Iris pigment epithelial cell (primary cell): ENCODE measurements at regions not wholly inside any gene's neighbourhood (a gene's known extent, or its start where the extent isn't known, plus 50 kb on each side); places are given as distances from the start of the nearest gene placed in this dataset.

Experiments used
- DNase-seq: peaks from one replicate; pipeline ENCODE4 v3.0.0-alpha.2; 2011; ENCODE audit warnings: low read depth

DNA sequence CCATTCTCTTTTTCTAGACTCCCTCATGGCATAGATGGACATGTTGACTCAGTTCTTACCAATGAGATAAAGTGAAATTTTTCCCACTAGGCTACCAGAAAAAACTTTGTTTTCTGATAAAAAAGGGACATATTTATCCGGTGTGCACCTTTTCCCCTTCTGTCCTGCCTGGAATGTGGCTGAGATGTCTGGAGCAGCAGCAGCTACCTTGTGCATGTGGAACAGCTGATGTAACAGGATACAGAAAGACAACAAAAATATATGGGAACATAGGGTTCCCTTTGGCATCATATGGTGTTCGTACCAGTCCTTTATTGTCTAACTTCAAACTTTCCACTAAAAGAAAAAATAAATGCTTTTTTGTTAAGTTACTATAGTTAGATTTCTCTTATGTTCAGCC lies 460.2 kb upstream of the HS6ST1 start:
- DNase-seq: no peak

DNA sequence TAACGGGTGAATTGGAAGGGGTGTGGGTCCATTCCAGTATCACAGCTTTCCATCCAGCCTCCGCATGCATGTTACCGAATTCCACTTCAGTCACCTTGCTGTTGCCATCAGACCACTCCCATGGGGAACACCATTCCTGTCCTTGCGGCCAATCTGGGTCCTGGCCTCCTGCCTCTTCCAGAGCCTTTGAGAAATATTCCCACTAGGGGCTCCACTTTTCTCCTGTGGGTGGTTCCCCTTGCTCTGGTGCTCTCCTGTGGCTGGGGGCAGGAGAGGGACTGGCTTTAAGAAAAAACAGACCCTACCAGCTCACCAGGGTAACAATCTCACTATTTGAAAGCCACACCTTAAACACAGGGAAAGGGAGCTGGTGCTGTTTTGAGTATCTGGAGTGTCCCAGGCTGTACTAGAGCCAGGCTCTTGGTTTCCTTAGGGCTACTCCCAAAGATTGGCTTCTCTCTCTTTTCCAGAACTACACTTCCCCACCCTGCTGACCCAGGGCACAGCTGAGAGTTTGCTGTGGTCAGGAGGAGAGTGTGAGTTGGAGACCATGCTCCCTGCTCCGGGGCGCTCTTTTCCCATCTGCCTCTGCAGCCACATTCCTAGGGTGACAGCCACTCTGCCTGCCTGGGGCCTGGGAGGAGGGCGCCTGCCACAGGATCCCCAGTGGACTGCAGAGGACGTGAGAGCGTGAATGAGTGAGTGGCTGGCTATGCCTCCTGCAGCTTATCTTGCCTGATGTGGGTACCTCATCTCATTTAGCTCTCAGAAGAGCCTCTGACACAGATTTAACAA lies 460.8 kb upstream of the HS6ST1 start:
- no peak for DNase-seq

DNA sequence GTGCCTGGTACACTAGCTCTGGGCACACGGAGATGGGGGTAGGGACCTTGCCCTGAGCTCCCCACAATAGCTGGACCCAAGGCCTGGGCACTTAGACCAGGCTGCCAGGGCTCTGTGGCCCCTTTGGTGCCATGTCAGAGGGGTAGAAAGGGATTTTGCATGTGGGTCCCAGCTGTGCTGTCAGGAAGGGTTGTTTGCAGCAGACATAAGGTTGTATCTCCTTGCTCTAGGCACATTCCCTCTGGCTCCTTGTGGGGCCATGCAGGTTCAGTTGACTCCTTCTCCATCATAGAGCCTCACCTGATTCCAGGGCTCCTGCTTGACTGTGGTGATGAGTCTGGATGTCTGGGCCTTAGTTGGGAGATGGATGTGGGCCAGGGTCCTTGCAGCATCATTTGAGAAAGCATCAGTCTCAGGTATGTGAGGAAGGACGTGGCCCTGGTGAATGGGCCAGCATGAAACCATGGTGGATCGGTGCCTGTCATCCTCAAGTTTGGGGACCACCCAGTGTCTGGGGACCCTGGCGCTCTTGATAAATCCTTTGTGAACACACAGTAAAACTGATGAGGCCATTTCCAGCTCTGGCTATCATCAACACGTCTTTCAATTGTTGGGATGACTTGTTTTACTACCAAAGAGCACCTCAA lies 461.9 kb upstream of the HS6ST1 start:
- no peak for DNase-seq

DNA sequence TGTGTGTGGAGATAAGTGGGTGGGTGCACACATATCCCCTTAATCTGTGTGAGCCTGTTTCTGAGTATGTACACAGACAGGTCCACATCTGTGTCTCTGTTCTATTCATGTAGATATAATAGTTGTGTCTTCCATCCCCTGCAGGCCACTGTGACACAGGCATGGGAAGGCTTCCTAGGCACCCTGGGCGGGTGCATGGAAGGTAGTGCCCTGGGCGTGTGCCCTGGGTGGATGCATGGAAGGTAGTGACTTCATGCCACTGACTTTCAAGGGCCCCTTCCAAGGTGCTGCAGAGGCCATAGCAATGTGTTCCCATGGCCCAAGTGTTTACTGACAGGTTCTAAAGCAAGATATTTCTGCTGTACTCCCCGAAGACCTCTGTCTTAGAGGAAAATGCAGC lies 462.5 kb upstream of the HS6ST1 start:
- DNase-seq: no peak

DNA sequence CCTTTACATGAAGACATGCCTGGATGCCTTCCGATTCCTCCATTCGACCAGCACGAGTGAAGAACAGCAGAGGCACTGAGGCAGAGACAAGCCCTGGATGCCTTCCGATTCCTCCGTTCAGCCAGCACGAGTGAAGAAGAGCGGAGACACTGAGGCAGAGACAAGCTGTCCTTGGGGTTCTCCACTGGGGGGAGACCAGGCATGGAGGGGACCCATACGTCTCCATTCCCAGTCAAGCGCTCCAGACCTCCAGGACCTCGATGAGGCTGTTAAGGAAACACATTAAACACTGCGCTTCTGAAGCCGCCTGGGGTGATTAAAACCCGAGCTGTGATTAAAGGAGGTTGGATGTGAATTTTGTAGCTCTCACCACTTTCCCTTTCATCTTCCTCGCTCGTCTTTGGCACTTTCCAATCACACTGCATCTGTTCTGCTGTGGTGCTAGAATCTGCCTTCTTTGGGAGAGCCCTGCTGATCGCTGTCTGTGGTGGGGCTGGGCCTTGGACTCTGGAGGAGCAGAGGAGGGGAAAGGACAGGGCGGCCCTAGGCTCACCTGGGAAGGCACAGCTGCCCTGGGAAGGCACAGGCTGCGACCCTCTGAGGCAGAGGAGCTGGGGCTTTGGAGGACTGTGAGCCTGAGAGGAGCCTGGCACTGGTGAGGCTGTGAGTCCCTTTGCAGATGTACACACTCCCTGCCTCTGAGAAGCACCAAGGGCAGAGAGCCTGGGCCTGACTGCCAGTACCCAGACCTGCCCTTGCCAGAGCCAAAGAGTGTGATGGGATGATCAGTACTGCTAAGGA lies 463.1 kb upstream of the HS6ST1 start:
- no peak for DNase-seq

DNA sequence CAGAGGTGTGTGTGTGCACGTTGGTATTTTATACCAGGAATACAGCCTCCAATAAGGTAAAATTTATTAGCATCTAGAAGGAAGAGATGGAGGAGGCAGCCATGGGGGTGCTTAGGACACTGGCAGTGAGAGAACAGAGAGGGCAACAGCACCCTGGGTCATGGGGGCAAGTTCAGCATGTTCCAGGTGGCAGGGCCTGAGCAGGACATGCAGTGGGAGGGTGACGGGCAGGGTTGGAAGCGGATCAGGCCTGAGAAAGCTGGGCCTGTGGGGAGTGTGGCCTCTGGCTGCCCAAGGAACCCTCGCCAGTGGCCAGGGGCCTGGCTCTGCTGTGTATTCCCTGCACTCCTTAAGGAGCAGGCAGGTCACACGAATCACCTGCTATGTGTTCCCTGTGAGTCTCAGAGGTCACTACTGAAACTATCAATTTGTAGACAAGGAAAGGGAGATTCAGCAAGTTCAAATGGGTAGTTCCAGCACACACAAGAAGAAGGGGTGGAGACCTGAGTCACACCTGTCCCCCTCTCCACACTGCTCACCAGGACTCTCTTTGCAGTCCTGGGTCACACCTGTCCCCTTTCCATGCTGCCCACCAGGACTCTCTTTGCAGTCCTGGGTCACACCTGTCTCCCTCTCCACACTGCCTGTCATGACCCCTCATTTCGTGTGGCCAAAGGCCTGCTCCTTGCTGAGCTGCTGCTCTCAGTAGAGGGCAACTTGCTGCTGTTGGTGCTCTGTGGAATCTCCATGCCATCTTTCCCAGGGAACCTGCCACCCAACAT lies 463.9 kb upstream of the HS6ST1 start:
- DNase-seq: no peak

DNA sequence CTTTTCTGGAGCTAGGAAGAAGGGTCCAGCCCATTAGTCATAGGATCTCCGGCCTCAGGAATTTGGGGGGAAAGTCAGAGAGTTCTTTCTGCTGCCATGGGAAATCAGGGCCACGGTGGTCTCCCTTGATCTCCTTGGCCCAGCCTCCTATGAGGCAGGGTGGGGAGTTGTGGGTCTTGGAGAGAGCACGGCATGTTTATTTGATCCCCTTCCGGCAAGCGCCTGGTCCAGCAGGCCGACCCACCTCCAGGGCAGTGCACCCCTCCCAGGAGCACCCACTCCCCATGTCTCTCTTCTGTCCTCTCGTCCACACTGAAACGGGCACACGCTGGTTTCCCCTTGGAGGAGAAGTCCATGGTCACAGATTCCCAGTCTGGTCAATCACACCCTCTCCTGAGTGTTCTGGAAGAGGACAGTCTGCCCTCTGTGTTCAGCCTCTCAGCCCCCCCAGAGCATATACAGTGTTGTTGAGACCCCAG lies 464.6 kb upstream of the HS6ST1 start:
- no peak for DNase-seq

DNA sequence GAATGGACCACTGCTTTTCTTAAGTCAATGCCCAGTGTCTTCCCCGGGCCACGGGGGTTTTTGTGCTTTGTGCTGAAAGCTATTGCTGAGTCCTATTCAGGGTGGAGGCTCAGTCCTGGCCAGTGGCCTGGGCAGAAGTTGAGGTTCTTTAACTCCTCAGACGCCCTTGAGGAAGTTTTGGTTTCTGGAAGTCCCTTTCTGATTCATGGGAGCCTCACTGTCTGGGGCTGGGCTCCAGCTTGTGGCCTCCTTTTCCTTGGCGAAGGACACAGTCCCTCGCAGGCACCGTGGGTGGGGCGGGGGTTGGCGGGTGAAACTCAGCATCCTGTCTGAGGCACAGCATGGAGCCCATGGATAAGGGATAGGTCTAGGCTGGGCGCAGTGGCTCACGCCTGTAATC lies 465.2 kb upstream of the HS6ST1 start:
- no peak for DNase-seq

DNA sequence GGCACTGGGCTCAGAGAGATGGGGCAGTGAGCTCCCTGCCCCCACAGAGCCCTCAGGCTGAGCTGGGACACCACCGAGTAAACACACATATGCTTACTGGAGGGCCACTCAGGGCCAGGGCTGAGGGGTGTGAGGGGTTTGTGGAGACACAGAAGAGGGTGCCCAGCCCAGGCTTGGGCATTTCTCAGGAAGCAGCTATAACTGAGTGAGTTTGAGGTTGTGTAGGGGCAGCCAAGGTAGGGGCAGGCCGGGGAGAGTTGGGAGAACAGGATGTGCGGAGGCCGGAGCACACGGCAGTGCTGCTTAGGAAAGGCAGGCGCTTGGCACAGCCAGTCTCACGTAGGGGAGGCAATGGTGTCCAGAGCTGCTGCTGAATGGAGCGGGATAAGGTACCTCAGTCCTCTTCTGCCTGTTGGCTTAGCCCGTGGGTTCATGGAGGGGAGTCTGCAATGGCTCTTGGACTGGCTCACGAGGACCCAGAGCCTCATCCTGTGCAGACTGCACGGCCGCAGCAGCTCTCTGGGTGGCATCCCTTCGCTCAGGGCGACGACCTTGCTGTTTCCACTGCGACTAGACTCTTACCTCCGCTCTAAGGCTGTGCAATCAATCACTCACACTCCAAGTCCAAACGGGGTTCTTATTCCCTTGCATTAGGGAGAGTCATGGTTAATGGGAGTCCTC lies 466.1 kb upstream of the HS6ST1 start:
- DNase-seq: no peak

DNA sequence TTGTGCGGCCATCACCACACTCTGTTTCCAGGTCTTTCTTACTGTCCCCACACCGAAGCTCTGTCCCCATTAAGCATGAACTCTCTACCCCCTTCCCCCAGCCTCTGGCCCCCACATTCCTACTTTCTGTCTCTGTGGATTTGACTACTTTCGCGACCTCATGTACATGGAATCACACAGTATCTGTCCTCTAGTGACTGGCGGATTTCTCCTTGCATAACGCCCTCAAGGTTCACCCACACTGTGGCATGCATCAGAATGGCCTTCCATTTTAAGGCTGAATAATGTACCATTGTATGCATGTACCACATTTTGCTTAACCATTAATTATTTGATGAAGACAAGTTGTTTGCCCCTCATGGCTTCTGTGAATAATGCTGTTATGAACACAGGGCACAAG lies 467.6 kb upstream of the HS6ST1 start:
- no peak for DNase-seq

DNA sequence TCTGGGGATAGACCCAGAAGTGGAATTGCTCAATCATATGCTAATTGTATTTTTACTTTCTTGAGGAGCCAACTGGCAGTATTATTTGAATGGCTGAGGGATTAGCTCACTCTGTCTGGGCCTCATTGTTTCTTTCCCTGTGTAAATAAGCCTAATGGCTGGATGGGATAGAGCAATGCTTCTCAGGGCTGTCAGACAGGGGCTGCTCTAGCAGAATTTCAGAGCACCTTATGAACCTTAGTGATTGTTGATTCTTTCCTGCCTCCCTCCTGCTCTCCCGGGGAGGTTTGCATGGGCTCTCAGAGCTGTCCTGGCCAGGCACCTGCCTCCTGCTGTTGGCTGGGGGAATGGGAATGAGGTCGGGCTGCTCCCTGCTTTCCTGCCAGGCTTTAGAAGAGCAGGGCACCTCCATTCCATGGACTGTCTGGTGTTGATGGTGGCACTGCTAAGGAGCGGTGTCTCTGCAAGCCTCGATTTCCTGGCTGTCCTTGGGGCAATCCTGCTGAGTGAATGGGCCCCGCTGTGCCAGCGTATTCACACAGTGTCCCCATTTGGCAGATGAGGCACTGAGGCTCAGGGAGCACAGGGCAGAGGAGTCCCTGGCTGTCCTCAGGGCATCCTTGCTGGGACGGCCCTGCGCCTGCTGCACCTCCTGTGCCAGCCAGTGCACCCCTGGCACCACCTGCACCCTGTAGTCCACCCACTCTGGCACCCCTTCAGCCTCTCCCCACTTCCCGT lies 468.2 kb upstream of the HS6ST1 start:
- peak; percentile 15 for DNase-seq

DNA sequence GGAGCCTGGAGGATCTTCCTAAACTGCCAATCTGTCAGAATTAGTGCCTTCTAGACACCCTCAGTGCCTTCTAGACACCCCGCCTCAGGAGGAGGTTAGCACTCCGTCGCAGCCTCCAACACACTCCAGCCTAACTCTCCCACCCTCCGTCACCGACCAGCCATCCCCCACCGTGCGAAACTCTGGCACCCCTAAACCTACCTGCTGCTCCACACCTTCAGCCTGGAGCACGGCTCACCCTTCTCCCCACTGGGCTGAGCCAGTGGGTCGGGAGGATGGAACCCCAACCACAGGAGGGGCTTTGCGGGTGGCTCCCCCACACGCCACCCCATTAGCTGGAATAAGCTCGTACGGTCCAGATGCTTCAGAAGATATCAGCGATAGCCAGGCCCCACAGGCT lies 468.9 kb upstream of the HS6ST1 start:
- DNase-seq: no peak

DNA sequence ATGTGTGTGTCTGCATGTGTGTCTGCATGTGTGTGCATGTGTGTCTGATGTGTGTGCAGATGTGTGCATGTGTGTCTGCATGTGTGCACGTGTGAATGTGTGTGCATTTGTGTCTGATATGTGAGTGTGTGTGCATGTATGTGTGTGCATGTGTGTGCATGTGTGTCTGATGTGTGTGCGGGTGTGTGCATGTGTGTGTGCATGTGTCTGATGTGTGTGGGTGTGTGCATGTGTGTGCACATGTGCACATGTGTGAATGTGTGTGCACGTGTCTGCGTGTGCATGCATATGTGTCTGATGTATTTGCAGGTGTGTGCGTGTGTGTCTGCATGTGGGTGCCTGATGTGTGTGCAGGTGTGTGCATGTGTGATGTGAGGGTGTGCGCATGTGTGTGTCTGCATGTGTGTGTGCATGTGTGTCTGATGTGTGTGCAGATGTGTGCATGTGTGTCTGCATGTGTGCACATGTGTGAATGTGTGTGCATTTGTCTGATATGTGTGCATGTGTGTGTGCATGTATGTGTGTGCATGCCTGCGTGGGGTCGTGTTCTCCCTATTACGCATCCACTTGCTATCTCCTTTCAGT lies 470.1 kb upstream of the HS6ST1 start:
- no peak for DNase-seq

DNA sequence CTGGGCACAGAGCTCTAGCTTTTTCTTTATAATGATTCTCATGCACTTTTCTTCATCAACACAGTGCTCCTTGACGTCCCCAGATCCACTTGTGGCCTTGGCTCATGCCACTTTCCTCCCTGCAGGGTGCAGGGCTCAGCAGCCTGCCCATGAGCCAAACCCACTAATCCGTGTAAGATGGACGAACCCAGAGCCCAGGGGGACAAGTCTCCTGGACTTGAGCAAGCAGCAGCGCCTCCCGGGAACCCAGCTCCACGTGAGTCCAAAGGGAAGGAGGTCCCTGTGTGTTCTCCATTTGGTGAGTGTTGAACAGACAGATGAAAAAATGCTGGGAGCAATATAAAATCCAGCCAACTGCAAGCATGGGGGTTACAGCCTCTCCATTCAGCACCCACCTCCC lies 470.6 kb upstream of the HS6ST1 start:
- no peak for DNase-seq

DNA sequence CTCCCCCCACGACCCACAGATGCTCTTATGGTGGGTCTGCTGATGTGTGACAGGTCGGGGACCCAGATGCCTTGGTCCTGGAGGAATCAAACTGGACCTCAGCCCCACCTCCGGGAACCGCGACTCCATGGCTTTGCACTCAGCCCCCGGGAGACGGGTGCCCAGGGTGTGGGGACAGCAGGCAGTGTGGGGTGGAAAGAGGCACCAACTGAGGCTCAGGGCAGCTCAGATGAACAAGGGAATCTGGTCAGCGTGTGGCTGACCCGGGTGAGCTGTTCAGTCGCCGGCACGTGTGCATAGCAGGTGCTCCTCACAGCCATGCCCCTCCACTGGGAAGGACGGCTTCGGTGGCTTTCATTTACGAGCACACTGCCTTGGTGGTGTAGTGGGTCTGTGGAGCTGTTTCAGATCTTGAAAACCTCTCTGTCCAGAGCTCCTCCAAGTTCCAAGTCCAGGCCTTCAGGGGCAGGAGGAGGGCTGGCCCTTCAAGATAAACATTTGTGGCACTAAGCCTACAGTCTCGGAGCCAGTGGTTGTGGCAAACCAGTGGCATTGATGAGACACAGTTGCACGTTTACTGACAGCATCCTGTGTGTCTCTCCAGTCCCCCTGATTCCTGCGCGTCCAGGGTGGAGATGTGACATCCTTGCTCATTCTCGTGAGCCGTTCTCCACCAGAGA lies 471.2 kb upstream of the HS6ST1 start:
- no peak for DNase-seq

DNA sequence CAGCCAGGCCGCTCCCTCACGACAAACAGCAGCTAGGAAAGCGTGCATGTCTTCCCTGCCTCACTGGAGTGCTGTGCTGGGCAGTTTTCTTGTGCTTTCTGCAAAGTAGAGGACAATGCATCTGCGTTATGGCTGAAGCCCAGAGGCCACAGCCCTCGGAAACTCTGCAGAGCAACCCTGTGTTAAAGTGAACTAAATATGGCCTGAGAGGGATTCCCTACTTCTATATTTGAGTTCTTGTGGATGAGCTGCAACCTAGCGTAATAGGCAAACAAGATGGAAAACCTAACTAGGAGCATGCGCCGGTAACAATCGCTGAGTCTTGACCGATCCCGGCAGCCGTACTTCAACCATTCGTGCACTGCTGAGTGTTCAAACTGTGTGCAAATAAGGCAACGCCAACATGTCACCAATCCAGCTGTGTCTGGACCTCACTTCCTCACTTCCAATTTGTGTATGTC lies 471.9 kb upstream of the HS6ST1 start:
- no peak for DNase-seq

DNA sequence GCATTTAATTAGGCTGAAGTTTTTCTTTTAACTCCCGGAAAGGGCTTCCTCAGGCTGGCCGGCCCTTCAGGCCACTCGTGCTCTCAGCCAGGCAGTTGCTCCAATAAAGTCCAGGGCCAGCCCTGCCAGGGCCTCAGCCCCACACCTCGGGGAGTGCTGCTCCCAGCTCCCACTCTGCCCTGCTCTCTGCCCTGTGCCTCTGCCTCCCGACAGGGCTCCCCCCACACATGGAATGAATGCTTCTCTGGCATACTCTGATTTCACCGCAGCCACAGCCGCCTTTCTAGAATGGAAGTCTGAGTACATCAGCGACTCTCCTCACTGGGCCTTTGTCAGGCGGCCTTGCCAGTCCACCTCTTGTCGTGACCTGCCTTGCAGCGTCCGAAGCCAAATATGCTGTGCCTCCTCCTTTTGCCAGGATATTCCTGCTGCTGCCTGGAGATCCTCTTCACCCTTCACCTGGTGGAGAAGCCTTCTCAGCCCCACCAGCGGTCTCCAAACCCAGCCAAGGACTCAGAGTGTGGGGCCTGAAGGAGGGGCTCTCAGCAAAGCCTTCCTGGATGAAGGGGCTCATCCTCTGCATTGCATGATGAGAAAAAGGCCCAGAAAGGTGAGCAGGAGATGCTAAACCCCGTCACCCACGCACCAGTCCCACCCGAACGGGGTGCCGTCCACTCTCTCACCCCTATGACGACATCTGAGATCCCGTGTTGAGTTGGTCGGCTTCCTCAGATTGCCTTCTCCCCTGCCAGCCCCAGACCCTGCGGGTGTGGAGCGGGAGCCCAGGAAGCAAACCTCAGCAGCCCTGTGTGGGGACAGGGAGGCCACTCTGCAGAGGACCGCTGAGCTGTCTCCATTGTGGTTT lies 472.7 kb upstream of the HS6ST1 start:
- DNase-seq: no peak

DNA sequence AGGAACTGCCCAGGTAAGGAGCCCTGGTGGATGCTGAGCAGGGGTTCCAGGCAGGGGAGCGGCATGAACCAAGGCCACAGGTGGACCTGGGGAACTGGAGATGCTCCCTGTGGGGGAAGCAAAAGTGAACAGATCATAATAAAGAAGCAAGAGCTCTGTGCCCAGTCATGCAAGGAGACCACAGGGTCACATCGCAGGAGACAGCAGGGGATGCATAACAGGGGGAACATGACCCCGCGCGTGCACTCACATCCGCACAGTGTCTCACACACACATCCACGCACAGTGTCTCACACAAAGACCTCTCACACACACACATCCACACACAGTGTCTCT lies 473.3 kb upstream of the HS6ST1 start:
- DNase-seq: no peak

DNA sequence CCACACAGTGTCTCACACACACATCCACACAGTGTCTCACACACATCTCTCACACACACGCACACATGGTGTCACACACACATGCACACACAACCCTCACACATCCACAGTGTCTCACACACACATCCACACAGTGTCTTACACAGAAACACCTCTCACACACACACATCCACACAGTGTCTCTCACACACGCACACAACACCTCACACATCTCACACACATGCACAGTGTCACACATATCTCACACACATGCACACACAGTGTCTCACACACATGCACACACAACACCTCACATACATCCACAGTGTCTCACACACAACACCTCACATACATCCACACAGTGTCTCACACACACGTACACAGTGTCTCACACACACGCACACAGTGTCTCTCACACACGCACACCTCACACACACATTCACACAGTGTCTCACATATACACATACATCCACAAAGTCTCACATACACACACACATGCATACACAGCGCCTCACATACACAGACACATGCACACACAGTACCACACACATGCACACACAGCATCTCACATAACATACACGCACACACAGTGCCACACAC lies 473.9 kb upstream of the HS6ST1 start:
- DNase-seq: no peak
